ENCODE measurements at regions not wholly inside any gene's neighbourhood (a gene's known extent, or its start where the extent isn't known, plus 50 kb on each side); places are given as distances from the start of the nearest gene placed in this dataset.
"Not testable (repeated sequence)": the region's sequence is repeated elsewhere in the genome, so short reads cannot be mapped to it uniquely, and the experiment has no call there.

DNA sequence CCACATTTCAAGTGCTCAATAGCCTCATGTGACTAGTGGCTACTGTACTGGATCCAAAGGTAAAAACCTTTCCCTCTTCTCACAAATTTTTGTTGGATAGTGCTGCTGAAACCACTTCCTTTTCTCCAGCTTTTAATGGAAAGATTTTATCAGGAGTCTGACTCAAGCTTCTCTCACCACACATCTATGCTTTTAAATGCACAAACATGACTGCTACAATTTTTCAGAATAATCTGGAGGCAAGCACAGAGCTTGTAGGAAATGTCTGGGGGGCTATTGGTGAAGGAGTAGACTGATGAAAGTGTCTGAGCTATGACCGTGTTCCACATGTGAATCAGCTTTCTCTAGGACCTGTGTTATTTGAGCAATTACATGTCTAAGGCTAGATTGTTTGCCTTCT, 101.1 kb upstream of the FAT3 start:
- FAIRE-seq = no peak
- no peak for DNase-seq (ENCODE audit: low spot score in 2 of 2)

DNA sequence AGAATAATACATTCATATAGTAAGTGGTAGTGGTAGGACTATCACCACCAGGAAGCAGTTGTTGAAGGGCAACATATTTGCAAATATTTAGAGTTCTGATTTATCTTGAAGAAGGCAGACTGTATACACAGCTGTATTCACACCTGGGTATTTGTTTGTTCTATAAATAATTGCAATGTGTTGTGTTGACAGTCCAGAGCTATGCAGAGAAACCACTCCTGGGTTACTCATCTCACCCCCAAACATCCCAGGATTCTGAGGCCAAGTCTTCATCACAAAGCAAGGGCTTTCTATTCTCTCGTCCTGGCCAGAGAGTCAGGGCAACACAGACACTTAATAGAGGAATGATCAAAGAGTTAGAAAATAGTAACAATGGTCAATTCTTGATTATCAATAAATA, 102.1 kb upstream of the FAT3 start:
- FAIRE-seq = no peak
- DNase-seq (ENCODE audit: low spot score in 2 of 2) = no peak

DNA sequence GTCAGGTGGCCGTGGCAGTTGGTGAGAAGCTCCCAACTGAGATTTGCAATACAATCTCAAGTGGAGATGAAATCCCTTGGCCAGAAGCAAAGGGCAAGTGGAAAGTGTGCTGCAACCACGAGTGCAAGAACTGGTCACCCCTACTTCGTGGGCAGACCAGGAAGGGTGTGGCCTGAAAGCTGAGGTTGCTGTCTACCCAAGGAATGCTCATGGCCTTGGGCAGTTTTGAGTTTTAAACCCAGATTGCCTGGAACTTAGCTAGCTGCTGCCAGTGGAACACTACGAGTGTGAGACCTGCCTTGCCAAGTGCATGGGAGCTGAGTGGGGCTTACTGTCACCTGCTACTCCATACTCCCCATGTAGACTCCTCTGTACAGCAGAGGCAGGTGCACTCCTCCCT, 113.3 kb upstream of the FAT3 start:
- FAIRE-seq = no peak
- DNase-seq (ENCODE audit: low spot score in 2 of 2) = no peak

DNA sequence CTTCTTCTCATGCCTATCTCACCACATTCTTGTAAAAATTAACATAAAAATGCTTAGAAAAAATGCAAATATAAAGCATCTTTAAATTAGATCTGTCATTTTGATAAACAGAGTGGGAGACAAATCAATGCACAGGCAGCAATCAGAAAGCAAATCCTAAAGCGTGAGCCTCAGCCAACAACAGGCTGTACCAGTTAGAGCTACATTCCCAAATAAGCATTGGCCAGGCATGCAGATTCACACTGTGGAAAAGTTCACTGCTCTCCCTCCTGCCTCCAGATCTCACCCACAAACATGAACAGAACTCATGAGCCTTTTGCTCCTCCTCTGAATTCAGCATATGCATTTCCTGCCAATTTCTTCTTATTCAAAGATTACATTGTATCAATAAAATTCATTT, 115.2 kb upstream of the FAT3 start:
- FAIRE-seq (no peak), DNase-seq (ENCODE audit: low spot score in 2 of 2) (no peak)

DNA sequence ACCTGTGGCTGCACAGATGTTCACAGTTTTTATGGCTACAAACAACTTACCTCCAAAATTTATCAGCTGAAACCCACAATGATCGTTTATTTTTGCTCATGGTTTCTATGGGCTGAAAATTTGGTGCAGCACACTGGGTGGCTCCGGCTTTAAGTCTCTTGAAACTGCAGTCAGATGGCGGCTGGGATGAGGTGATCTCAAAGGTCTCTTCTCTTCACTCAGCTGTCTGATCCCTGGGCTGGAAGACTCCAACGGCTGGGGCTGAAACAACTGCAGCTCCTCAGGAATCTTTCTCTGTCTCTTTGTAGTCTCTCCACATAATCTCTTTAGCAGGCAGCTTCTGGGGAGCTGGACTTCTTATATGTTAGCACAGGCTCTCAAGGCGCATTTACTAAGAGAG, 117.3 kb upstream of the FAT3 start:
- no peak for FAIRE-seq
- DNase-seq (ENCODE audit: low spot score in 2 of 2) = no peak

DNA sequence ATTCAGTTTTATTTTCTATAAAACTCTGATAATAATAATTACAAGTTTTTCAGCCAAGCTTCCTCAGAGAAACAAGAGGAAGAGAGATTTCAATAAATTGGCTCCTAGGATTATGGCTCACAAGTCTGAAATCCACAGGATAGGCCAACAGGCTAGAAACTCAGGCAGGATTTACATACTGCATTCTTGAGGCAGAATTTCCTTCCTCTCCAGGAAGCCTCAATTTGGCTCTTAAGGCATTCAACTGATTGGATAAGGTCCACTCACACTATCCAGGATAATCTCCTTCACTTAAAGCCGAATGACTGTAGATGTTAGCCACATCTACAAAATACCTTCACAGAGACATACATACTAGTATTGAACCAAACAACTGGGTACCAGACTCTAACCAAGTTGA, 120.3 kb upstream of the FAT3 start:
- DNase-seq (ENCODE audit: low spot score in 2 of 2) (no peak), FAIRE-seq (no peak)

DNA sequence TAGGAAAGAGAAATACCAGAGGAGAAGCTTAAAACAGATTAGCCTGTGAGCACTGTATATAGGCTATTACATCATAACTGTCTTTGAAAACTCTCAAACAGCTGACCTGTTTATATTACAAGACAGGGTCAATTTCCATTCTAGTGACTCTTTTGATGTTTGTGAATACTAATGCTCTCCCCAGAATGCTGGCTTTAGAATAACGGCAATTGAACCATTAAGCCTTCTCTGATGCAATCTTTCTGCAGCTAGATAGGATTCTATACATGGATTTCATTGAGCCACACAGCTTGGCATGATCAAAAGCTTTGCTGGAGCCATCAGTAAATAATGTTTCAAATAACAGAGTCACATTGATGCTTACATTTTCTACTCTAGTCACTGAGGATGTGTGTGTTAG, 122.7 kb upstream of the FAT3 start:
- DNase-seq (ENCODE audit: low spot score in 2 of 2) = no peak
- FAIRE-seq = no peak

DNA sequence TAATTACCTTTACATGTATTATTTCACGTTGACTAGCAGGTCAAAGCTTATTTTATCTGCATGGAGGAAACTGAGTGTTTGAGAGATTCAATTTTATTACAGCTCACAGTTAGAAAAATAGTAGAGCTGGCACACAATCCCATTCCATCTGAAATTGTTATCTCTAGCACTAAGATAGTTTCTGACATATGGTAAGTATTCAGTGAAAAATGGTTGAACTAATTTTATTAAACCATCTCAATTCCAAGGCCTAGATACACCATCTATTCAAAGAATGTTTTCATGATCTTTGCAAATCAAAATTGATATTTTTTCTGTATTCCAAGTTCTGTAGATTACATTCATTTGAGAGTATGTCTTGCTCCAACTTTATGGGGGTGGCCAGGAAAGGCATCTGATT, 125.4 kb upstream of the FAT3 start:
- FAIRE-seq = no peak
- no peak for DNase-seq (ENCODE audit: low spot score in 2 of 2)

DNA sequence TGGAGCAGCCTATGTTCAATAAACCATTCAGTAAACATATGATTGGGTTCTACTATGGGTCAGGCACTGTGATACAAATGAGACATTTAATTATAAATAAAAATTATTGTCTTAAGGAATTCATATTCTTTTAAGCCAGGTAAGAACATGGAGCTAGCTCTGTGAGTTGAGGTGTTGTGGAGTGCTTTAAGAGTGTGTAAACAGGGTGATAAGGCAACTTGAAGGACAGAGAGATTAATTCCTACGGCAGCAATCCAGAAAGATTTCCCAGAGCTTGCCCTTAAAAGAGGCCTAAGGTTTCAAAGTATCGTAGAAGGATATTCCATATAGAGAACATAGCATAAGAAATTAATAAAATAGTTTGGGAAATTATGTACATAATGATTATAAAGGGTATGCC, 126.4 kb upstream of the FAT3 start:
- DNase-seq (ENCODE audit: low spot score in 2 of 2) (no peak), FAIRE-seq (no peak)

DNA sequence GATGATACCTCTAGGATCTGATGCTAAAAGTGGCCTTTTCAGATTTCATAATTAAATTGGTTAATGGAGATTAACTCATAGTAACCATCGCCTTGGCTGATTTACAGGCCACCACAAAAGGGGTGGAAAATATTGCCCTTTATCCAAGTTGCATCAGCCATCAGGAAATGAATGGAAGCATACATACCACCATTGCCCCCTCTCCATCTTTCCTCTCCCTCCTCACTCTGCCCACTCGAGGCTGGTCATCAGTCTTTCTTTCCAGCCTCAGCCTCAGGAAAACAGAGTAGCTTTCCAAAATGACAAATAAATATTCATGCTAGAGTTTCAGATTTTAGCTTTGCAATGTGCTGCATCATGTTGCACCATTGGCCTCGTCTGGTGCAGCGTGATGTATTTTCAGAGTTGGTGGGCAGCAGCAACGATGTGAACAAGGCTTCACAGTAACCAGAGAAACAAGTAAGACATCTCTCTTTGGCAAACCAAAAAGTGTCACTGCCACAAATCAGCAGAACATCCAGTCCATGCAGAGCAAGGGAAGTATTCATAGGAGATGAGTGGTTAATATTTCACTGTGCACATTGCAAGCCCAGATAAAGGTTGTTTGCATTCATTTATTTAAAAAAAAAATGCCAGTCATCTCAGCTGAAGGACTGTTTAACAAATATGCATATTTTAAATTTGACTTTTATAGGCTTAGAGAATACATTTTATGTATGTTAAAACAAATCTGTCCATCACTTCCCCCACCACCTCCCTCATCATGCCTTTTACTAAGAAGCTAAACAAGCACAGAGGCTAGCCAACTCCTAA, 136.7 kb upstream of the FAT3 start:
- FAIRE-seq = no peak

DNA sequence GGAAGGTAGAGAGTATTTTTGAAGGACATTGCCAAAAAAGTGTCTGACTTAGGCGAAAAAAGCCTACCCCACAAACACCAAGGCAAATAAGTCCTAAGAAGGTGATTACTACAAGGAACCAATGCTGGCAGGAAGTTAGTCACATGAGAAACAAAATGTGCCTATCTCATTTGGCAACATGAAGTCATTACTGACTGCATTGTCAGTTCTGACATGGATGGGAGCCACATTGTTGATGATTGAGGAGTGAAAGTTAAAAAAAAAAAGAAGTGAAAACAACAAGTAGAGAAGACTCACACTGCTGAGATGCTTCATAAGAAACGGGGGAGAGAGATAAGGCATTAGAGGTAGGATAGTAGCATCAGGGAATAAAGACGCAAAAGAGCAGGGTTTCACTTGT, 141.5 kb upstream of the FAT3 start:
- no peak for DNase-seq (ENCODE audit: low spot score in 2 of 2)
- FAIRE-seq = no peak

More for the DNA sequence above, 136.7 kb upstream of the FAT3 start:
- DNase-seq (ENCODE audit: low spot score in 2 of 2) = no peak

DNA sequence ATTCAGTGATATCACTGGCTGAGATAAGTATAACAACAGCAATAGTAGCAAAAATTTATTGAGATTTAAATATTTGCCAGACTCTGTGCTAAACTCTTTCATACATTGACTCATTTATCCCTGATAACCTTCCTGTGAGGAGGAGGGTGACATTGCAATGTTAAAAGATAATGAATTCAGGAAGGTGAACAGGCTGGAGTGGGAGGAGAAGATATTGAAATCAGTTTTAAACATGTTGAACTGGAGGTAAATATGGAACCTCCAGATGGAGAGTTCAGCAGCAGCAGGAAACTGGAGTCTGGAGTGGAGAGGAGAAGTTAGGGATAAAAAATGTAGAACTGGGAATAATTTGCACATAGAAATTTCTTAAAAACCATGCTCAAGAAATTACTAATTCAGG, 142.0 kb upstream of the FAT3 start:
- DNase-seq (ENCODE audit: low spot score in 2 of 2) (no peak), FAIRE-seq (no peak)

DNA sequence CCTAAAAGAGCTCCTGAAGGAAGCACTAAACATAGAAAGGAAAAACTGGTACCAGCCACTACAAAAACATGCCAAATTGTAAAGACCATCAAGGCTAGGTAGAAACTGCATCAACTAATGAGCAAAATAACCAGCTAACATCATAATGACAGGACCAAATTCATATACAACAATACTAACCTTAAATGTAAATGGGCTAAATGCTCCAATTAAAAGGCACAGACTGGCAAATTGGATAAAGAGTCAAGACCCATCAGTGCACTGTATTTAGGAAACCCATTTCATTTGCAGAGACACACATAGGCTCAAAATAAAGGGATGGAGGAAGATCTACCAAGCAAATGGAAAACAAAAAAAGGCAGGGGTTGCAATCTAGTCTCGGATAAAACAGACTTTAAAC, 150.1 kb upstream of the FAT3 start:
- not testable (repeated sequence) for FAIRE-seq; DNase-seq (ENCODE audit: low spot score in 2 of 2)

DNA sequence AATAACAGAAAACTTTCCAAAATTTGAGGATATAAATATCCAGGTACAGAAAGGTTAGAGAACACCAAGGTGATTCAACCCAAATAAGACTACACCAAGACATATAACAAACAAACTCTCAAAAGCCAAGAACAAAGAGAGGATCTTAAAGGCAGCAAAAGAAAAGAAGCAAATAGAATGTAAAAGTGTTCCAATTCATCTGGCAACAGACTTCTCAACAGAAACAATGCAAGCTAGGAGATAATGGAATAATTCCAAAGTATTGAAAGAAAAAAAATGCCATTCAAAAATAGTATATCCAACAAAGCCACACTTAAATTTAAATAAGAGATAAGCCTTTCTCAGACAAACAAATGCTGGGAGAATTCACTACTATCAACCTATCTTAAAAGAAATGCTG, 153.0 kb upstream of the FAT3 start:
- no peak for FAIRE-seq
- DNase-seq (ENCODE audit: low spot score in 2 of 2) = no peak

DNA sequence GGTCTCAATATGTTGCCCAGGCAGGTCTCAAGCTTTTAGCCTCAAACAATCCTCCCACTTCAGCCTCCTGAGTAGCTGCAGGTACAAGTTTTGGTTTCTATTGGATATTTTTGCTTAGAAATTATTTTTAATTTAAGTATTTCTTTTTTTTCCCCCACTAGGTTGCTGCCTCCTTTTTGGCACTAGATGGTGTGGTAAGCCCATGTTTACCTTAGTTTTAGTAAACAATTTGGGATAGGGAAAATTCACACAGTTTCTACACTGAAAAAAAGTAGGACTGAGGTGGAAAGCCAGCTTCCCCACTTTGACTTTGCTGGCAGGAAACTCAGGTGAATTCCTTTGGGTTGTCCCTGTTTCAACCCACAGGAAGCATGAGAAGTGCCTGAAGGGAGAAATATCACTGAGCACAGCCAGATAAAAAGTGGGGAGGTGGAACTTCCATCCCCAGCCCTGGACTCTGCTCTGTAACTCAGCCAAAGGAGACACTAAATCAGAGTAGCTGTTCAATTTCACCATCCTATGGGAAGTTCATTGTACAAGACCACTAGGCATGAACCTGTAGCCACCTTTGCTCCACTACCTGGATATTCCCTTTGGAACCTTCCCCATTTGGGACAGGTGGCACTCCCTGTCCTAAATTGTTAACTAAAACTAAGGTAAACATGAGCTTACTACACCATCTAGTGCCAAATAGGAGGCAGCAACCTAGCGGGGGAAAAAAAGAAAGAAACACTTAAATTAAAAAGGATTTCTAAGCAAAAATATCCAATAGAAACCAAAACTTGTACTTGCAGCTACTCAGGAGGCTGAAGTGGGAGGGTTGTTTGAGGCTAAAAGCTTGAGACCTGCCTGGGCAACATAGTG, 154.4 kb upstream of the FAT3 start:
- DNase-seq (ENCODE audit: low spot score in 2 of 2) (no peak), FAIRE-seq (no peak)

DNA sequence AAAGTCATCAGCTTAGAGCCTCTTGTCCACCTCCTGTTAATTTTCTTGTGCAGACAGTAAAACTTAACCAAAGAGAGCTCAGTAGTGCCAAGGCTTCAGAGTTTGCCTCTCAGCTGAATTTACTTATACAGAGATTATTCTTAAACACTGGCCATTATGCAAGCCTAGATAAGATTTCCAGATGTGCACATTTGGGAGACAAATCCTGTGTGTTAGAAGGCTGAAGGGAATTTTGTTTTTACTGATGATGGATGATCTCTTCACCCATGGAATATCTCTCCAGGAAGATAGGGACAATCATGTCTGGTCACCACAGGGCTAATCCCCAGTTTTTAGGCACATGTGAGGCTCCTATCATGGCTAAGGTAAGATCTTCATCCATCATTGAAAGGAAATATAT, 157.6 kb upstream of the FAT3 start:
- FAIRE-seq (no peak), DNase-seq (ENCODE audit: low spot score in 2 of 2) (no peak)

DNA sequence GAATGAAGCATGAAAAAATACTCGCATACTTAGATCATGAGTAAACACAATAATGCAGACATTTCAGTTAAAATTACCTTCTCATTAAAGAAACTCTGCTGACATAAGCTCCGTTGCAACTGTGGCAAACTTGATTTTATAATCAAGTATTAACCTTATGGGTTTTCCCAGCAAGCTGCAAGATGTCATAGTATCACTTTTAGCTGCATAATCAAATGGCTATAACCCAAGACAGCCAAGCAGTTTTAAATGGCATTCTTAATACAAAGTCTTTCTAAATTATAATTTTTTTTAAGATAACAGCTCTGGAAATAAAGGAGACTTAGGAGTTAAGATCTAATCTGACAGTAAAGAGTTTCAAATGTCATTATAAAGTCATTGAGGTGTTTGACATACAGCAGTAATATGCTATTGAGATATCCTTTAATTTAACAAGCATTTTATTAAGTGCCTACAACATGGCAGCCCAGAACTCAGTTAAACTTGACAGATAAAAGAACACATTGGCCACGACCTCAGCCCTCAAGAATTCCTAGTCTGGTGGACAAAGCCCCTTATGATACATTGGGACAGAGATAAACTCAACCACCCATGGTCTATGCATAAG, 163.1 kb upstream of the FAT3 start:
- FAIRE-seq = no peak
- DNase-seq (ENCODE audit: low spot score in 2 of 2) = no peak

DNA sequence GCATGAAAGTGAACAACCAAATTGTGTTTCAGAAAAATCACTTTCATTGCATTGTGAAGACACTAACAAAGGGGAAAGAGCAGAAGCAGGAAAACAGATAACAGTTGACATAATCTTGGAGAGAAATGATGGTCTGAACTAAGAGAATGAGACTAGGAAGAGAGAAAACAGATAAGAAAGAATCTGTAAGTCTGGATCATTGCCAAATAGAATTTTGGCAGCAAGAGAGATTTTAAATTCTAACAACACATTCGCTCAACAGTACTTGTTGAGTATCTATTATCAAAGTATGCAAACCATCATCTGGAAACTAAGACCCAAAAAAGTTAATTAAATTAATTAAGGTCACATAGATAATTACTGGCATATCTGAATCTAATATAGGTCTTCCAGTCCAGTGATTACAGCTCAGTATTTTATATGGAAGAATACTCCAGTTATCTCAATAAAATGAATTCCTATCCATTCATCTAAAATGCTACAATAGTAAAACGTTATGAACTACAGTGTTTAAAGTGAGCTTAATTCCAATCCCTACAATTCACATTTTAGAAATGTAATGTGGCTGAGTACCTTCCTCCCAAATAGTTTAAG, 166.7 kb upstream of the FAT3 start:
- DNase-seq (ENCODE audit: low spot score in 2 of 2) = no peak
- FAIRE-seq = no peak

DNA sequence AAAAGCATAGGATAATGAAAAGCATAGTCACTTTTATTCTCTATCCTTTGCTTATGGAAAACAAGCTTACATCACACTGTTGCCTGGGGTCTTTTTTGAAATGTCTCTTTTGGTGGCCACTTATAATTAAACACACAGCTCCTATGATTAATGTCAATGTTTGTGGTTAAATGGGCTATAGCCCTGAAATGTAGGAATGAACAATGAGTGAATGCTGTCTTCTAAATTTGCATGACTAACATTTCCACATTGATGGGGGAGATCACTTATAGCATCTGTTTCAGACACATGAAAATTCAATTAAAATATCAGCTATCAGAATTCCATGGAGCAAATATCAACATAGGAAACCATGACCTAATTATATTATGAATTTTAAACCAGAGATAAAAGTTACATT, 171.4 kb upstream of the FAT3 start:
- DNase-seq (ENCODE audit: low spot score in 2 of 2) (no peak), FAIRE-seq (no peak)

DNA sequence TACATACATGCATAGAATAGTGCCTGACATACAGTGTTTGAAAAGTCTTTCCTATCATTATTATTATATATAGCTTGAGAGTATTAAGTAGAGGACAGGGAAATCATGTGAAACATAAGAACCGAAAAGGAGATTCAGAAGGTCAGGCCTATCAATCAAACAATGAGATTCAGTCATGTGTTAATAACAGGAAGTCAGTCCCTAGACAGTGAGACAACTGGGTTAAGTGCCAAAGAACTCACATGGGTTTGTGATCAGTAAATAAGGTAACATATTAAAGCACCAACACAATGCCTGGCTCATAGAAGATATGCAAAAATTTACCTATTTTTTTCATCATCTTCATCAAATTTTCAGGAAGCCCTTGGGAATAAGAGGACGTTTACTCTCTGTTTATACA, 174.3 kb upstream of the FAT3 start:
- FAIRE-seq = no peak

DNA sequence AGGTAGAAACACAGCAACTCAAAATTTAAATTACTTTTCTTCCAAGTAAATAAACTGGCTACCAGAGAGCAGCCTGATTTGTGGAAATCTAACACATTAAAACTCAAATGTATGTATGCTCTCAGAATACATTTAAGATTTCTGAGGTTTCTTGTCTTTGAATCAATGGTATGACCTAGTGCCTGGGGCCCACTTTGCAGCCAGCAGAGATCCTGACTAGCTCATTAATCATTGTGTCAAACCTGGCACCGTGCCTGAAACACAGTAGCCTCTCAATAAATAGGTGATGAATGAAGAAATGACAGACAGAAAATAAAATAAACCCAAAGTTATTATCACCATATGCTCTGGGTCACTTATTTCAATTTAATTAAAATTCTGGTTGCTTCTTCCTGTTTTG, 176.2 kb upstream of the FAT3 start:
- no peak for DNase-seq (ENCODE audit: low spot score in 2 of 2)

More for the DNA sequence above, 174.3 kb upstream of the FAT3 start:
- DNase-seq (ENCODE audit: low spot score in 2 of 2) = no peak

More for the DNA sequence above, 176.2 kb upstream of the FAT3 start:
- no peak for FAIRE-seq
